Large intestine (tissue), 3 donors: ENCODE measurements at regions not wholly inside any gene's neighbourhood (a gene's known extent, or its start where the extent isn't known, plus 50 kb on each side); places are given as distances from the start of the nearest gene placed in this dataset.
"Not testable (repeated sequence)": the region's sequence is repeated elsewhere in the genome, so short reads cannot be mapped to it uniquely, and the experiment has no call there.

Source experiments
- DNase-seq, 2 donors: peaks; one replicate each; pipeline versions ENCODE4 v3.0.0 to v3.0.0-alpha.2; 2013
- H3K27ac ChIP-seq: one replicate; pipeline ENCODE4 v1.5.1; 2013; ENCODE audit warnings: low read length
- H3K27me3 ChIP-seq: 2 replicates; pipeline ENCODE4 v1.6.1; 2013; ENCODE audit warnings: low read length; ENCODE audit not compliant: control insufficient read depth, insufficient read depth
- H3K36me3 ChIP-seq: 2 replicates; pipeline ENCODE4 v1.6.1; 2013; ENCODE audit warnings: low read length; ENCODE audit not compliant: control insufficient read depth, insufficient read depth
- H3K4me1 ChIP-seq: one replicate; pipeline ENCODE4 v1.6.1; 2013; ENCODE audit warnings: low read length; ENCODE audit not compliant: control insufficient read depth, insufficient read depth
- H3K4me3 ChIP-seq: one replicate; pipeline ENCODE4 v1.5.1; 2013; ENCODE audit warnings: low read length
- H3K9me3 ChIP-seq: one replicate; pipeline ENCODE4 v1.6.1; 2013; ENCODE audit warnings: mild to moderate bottlenecking, low read depth, low read length, moderate library complexity; ENCODE audit not compliant: control insufficient read depth
- WGBS: methylation state at CpG from one replicate; pipeline ENCODE4 v1.1.5; 2013; ENCODE audit warnings: low lambda C conversion rate; ENCODE audit not compliant: insufficient coverage; 5-methylcytosine and 5-hydroxymethylcytosine counted together

- peaks cover 25% of the 10 kb centered on the region for H3K4me1 ChIP-seq
- no peak for DNase-seq
- H3K9me3 ChIP-seq: peaks cover 7% of the 10 kb centered on the region
- no peaks in the 10 kb centered on the region for H3K36me3 ChIP-seq
- no peak overlapping the region for H3K27ac ChIP-seq
- no peak overlapping the region for H3K4me3 ChIP-seq
- WGBS: 10% methylated on average over 2 of the region's 6 CpGs
- peaks cover 99% of the 10 kb centered on the region for H3K27me3 ChIP-seq
Observed at GRCh38 chr7:155378580-155378934, 79.4 kb upstream of the EN2 start.

- Histone ChIP-seq H3K4me1 (peaks cover 25% of the 10 kb centered on the region), H3K27ac (no peak overlapping the region), H3K9me3 (peaks cover 7% of the 10 kb centered on the region), H3K36me3 (no peaks in the 10 kb centered on the region), H3K4me3 (no peak overlapping the region), H3K27me3 (peaks cover 99% of the 10 kb centered on the region)
- no CpG with 5 or more reads among the region's 10 CpGs for WGBS
- DNase-seq: no peak
Observed at GRCh38 chr7:155378959-155379871, 78.7 kb upstream of the EN2 start.

GRCh38 chr7:155380221-155380861 is 77.6 kb upstream of the EN2 start:
- Histone ChIP-seq H3K27ac (no peak overlapping the region), H3K9me3 (no peaks in the 10 kb centered on the region), H3K4me3 (no peak overlapping the region), H3K36me3 (no peaks in the 10 kb centered on the region), H3K27me3 (peaks cover 98% of the 10 kb centered on the region), H3K4me1 (peaks cover 16% of the 10 kb centered on the region)
- DNase-seq: peak; percentile 51 to 57
- no CpG with 5 or more reads among the region's 18 CpGs for WGBS

- Histone ChIP-seq H3K4me3 (no peak overlapping the region), H3K4me1 (peaks cover 15% of the 10 kb centered on the region), H3K36me3 (no peaks in the 10 kb centered on the region), H3K27me3 (peaks cover 96% of the 10 kb centered on the region), H3K9me3 (no peaks in the 10 kb centered on the region), H3K27ac (no peak overlapping the region)
- DNase-seq: no peak
- 0% methylated on average over 1 of the region's 42 CpGs for WGBS
Observed at GRCh38 chr7:155380976-155381851, 76.7 kb upstream of the EN2 start.

GRCh38 chr7:155381852-155382801 is 75.8 kb upstream of the EN2 start:
- H3K27me3 ChIP-seq: peaks cover 97% of the 10 kb centered on the region
- peak overlapping the region; percentile 13 for H3K4me3 ChIP-seq
- no peak overlapping the region for H3K27ac ChIP-seq
- no CpG with 5 or more reads among the region's 75 CpGs for WGBS
- no peaks in the 10 kb centered on the region for H3K36me3 ChIP-seq
- DNase-seq: no peak
- H3K4me1 ChIP-seq: peaks cover 15% of the 10 kb centered on the region
- H3K9me3 ChIP-seq: no peaks in the 10 kb centered on the region

- peaks cover 9% of the 10 kb centered on the region for H3K4me1 ChIP-seq
- H3K27ac ChIP-seq: no peak overlapping the region
- H3K9me3 ChIP-seq: no peaks in the 10 kb centered on the region
- H3K36me3 ChIP-seq: no peaks in the 10 kb centered on the region
- H3K4me3 ChIP-seq: no peak overlapping the region
- no CpG with 5 or more reads among the region's 5 CpGs for WGBS
- H3K27me3 ChIP-seq: peaks cover 97% of the 10 kb centered on the region
- DNase-seq: no peak
Observed at GRCh38 chr7:155382802-155383171, 75.1 kb upstream of the EN2 start.

GRCh38 chr7:155383756-155384491 is 74.0 kb upstream of the EN2 start:
- no peak for DNase-seq

GRCh38 chr7:155384751-155385150 is 73.2 kb upstream of the EN2 start:
- Histone ChIP-seq H3K9me3 (no peaks in the 10 kb centered on the region), H3K27ac (no peak overlapping the region), H3K36me3 (no peaks in the 10 kb centered on the region), H3K4me1 (peaks cover 2% of the 10 kb centered on the region), H3K4me3 (no peak overlapping the region), H3K27me3 (peaks cover 95% of the 10 kb centered on the region)
- no CpG with 5 or more reads among the region's 8 CpGs for WGBS
- no peak for DNase-seq

More at GRCh38 chr7:155383756-155384491, 74.0 kb upstream of the EN2 start:
- peaks cover 2% of the 10 kb centered on the region for H3K4me1 ChIP-seq
- peaks cover 96% of the 10 kb centered on the region for H3K27me3 ChIP-seq
- no peaks in the 10 kb centered on the region for H3K36me3 ChIP-seq
- H3K9me3 ChIP-seq: no peaks in the 10 kb centered on the region
- WGBS: no CpG with 5 or more reads among the region's 19 CpGs
- H3K27ac ChIP-seq: no peak overlapping the region
- H3K4me3 ChIP-seq: no peak overlapping the region

GRCh38 chr7:155385182-155385581 is 72.7 kb upstream of the EN2 start:
- peaks cover 94% of the 10 kb centered on the region for H3K27me3 ChIP-seq
- H3K36me3 ChIP-seq, H3K4me1 ChIP-seq, H3K27ac ChIP-seq, DNase-seq, H3K9me3 ChIP-seq, H3K4me3 ChIP-seq: not testable (repeated sequence)
- 100% methylated on average over 4 of the region's 26 CpGs for WGBS
